OCI-LY1 (cell line): ENCODE measurements at regions not wholly inside any gene's neighbourhood (a gene's known extent, or its start where the extent isn't known, plus 50 kb on each side); places are given as distances from the start of the nearest gene placed in this dataset.

ENCODE experiments used
- EZH2 ChIP-seq: fragments of 200-600 bp; sonication (generic), shearing (Covaris generic); IDR thresholded peaks from 2 replicates; pipeline ENCODE4 v1.8.0; 2017; ENCODE audit warnings: borderline replicate concordance, mixed run types, mild to moderate bottlenecking, antibody characterized with exemption, low read length, moderate library complexity, mixed read lengths
- TF ChIP-seq, protein P1 (sequence below): fragments of 200-600 bp; sonication (generic), shearing (Covaris generic); IDR thresholded peaks from 2 replicates; pipeline ENCODE4 v1.5.1; 2017; ENCODE audit warnings: mild to moderate bottlenecking, antibody characterized with exemption, low read length, moderate library complexity, mixed read lengths

DNA sequence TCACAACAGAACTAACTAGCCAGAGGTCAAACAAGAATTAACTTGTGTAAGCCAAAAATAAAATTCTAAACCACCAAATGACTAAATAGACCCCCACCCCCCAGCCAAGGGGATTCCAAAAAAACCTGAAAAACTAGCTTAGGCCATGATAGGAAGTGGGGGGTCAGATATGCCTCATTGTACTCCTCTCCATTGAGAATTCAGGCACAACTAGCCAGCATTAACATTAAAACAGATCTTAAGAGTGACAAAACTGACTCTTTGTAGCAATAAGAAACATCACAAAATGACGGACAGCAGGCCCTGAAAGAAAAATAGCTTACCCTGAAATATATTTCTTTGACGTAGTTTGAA lies 103.0 kb upstream of the ETV3 start:
- TF ChIP-seq, protein P1, sequence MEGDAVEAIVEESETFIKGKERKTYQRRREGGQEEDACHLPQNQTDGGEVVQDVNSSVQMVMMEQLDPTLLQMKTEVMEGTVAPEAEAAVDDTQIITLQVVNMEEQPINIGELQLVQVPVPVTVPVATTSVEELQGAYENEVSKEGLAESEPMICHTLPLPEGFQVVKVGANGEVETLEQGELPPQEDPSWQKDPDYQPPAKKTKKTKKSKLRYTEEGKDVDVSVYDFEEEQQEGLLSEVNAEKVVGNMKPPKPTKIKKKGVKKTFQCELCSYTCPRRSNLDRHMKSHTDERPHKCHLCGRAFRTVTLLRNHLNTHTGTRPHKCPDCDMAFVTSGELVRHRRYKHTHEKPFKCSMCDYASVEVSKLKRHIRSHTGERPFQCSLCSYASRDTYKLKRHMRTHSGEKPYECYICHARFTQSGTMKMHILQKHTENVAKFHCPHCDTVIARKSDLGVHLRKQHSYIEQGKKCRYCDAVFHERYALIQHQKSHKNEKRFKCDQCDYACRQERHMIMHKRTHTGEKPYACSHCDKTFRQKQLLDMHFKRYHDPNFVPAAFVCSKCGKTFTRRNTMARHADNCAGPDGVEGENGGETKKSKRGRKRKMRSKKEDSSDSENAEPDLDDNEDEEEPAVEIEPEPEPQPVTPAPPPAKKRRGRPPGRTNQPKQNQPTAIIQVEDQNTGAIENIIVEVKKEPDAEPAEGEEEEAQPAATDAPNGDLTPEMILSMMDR = no peak
- TF ChIP-seq EZH2 = no peak
